Stromal cell of bone marrow (primary cell): ENCODE measurements at regions not wholly inside any gene's neighbourhood (a gene's known extent, or its start where the extent isn't known, plus 50 kb on each side); places are given as distances from the start of the nearest gene placed in this dataset.
"Not testable (repeated sequence)": the region's sequence is repeated elsewhere in the genome, so short reads cannot be mapped to it uniquely, and the experiment has no call there.

Source experiments
- DNase-seq: peaks from one replicate; pipeline ENCODE4 v3.0.0-alpha.2; 2012; ENCODE audit warnings: low read depth

DNA sequence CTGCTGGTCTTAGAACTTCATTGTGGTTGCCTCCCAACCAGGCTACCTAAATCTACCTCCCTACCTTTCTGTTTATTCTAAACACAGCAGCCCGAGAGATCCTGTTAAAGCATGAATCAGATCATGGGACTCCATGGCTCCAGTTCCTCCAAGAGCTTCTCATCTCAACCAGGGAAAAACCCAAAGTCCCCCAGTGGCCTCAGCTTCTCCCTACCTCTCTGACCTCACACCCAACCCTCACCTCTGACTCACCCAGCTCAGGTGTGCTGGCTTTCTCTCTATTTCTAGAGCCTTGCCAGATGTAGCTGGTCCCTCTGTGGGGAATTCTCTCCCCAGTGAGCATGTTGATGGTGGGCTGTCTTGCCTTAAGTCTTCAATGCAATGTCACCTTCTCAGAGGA is 93.8 kb upstream of the COPS8 start:
- no peak for DNase-seq

DNA sequence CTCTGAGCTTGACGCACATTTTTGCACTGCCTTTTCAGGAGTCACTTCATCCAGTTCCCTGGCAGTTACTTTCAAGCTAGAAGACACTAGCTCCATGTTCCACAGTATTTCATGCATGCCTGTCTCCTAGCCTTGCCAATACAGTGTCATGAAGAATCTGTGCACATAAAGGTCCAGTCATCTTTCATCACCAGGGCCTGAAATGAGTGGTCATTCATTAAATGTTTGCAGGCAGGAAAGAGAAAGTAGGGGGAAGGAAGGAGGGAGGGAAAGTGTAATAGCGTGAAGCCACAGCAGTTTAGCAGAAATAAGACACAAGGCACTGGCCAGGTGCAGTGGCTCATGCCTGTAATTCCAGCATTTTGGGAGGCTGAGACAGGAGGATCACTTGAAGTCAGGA is 92.4 kb upstream of the COPS8 start:
- DNase-seq, result no peak

DNA sequence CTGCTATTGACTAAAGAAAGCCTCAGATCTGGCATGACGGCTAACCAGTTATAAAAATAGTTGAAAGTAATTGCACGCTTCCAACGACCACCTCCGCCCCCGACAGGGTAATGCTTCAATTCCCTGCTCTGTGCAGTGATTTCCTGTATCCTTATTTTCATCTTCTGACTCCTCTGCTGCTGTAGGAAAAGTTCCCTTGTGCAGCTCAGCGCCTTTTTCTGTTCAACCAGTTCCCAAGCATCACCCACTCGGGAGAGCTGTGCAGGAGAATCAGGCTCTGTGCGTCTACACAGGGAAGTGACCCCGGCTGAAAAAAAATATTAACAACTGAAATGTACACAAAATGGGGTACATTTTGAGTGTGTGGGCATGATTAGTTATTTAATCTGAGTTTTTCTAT is 91.3 kb upstream of the COPS8 start:
- DNase-seq, result no peak

DNA sequence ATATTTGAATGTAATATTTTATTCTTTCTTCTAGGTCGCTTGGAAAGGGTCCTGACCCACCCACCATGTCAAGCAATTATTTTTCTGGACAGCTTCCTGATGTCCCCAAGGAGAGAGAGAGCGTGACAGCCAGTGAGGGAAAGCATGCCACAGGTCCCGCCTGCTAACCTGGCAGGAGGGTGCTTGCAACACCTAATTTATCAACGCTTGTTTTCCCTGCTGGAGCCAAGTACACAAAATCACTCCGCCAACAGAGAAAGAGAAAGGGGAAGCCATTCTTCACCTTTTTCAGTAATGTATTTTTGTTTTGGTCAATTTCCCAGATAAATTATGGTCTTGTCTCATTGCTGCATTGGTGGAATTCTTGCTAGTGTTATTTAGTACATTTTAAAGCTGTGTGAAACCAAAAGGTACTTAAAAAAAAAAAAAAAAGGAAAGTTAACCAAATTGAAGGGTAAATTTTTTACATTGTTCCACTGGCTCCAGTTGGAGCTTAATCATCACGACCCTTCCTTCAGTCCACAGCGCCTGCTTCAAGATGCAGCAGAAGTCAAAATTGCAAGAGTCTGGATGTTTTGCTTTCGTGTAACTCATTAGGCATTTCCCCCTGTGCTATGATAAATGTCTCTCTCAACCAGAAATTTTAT is 88.5 kb upstream of the COPS8 start:
- DNase-seq, result no peak

GRCh38 chr2:236998236-236998635 is 87.5 kb upstream of the COPS8 start:
- no peak for DNase-seq

- DNase-seq, result no peak
These were observed 86.9 kb upstream of the COPS8 start for GRCh38 chr2:236998758-236999157.

DNA sequence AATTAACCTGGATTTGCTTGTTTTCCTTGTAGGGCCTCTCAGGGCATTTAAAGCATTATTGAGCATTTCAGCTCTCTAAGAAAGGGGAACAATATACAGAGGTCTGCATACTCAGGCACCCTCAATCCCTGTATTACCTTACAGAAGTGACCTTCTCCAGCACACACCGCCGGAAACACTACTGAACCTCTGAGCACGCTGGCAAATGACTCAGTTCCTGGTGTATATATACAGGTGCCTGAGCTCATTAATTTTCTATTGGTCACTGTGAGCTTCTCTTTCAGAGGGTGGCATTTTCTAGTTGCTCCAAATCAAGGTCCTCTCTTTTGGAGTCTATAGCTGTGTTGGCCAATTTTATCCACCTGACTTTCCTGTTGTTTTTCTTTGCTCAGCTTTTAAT is 85.2 kb upstream of the COPS8 start:
- DNase-seq, result no peak

- DNase-seq, result not testable (repeated sequence)
These were observed 80.3 kb upstream of the COPS8 start for GRCh38 chr2:237005341-237005740.

GRCh38 chr2:237011206-237011795 is 74.4 kb upstream of the COPS8 start:
- DNase-seq, result no peak

GRCh38 chr2:237012004-237012403 is 73.7 kb upstream of the COPS8 start:
- DNase-seq, result no peak

DNA sequence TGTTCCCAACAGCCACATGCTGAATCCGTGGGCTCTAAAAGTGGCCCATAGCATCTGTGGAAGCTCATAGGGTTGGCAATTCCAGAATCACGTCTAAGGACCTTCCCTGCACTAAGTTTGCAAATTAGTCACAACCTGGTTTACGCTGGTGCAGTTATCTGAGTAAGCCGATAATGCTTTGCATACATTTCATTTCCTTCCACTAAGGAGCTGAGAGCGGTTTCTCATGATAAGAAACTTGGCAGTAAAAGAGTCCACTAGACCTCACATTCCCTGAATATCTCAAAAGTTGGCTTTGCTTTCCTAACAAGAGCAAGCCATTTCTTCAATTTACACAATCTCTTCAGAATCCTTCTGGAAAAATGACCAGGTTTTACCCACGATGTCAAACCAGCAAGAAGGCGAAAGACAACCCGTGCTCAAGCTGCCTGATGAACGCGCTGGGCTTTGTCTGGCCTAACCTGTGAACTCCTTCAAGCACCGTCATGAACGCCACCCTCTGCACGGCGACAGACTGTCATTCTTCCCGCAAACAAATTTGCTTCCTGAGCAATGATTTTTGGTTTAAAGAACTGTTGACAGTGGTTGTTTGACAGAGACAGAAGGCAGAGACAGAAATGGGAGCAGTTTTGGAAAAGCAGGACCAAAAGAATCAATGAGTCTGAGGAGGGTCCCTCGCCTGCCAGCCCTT is 73.0 kb upstream of the COPS8 start:
- no peak for DNase-seq

GRCh38 chr2:237016121-237016915 is 69.4 kb upstream of the COPS8 start:
- DNase-seq, result no peak

GRCh38 chr2:237020090-237020489 is 65.6 kb upstream of the COPS8 start:
- no peak for DNase-seq

DNA sequence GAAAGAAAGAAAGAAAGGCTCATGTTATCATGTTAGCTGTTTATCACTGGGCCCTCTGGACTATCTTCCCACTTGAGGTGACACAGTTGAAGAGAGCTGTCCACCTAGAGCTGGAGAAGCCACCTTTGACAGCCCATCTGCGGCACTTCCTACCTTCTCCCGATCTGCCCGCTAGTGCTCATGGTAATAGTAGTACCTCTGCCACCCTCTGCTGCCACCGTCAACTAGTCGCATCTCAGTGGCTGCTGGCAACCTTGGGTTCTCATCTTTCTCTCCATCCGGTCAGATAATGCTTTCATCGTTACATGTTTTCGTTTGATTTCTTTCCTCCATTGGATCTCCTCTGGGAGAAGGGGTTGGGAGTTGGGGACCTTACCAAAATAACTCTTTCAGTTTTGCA is 63.2 kb upstream of the COPS8 start:
- DNase-seq, result no peak

DNA sequence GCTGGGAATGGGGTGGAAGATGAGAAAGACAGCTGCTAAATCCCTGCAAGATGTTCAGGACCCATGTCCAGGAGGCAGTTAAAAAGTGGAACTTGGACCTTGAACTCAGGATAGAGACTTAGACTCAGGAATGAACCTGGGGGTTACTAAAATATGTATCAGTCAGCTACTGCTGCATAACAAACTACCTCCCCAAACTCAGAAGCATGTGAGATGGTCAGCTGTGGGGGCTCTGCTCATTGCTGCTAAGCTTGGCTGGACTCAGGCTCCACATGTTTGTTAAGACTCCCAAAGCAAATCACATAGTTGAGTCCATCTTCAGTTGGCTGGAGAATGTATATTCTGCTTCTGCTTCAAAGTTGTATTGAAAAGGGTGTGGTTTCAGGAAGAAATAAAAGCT is 61.4 kb upstream of the COPS8 start:
- no peak for DNase-seq

- DNase-seq, result peak; percentile 79
These were observed 60.4 kb upstream of the COPS8 start for GRCh38 chr2:237025090-237025865.

GRCh38 chr2:237026981-237027711 is 58.5 kb upstream of the COPS8 start:
- peak; percentile 47 for DNase-seq

- DNase-seq, result no peak
These were observed 58.0 kb upstream of the COPS8 start for GRCh38 chr2:237027712-237028029.

DNA sequence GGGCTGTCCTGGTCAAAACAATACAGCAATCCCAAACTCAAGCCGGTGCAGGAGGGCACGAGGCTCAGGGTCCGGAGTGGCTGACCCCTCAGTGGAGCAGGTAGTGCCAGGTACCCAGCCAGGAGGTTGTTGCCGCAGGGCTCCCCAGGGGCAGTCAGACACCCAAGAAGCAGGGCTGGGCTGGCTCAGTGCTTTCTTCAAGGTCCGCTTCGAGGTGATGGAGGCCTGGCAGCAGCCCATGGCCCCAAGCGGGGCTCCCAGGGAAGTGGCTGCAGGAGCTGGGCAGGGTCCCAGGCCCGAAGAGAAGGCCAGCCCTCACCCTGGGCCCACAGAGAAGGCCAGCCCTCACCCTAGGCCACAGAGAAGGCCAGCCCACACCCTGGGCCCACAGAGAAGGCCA is 55.3 kb upstream of the COPS8 start:
- DNase-seq, result no peak

DNA sequence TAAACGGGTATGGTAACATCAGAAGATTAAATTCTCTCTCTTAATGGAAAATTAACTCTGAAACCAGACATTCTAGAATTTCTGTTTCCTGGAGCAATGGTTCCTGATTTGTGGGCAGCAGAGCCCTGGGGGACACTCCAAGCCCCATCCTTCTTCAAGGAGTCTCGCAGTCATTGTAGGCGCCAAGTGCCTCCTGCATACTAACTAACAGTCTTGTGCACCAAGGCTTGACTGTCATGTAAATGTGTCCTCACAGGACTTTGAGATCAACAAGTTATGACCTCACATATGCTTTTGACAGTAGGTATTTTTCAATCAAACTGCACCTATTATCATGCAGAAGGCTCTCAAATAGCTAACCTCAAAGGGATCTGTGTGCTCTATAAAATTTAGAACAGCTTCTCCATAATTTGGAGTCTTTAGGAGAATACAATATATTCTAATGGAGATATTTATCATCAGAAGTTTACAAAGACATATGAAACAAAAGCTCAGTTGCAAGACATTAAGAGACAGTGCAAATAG is 52.1 kb upstream of the COPS8 start:
- no peak for DNase-seq

GRCh38 chr2:237035781-237036475 is 49.8 kb upstream of the COPS8 start:
- no peak for DNase-seq
